OCI-LY7 (cell line): ENCODE measurements at regions not wholly inside any gene's neighbourhood (a gene's known extent, or its start where the extent isn't known, plus 50 kb on each side); places are given as distances from the start of the nearest gene placed in this dataset.

Experiments
- CTCF ChIP-seq: fragments of 200-600 bp; sonication (generic); conservative IDR thresholded peaks from 2 replicates; pipeline ENCODE4 v1.5.1; 2014; ENCODE audit warnings: mild to moderate bottlenecking, antibody characterized with exemption, low read length, moderate library complexity, mixed read lengths
- EZH2phosphoT487 ChIP-seq: fragments of 200-600 bp; sonication (generic); IDR thresholded peaks from 2 replicates; pipeline ENCODE4 v1.6.1; 2018; ENCODE audit warnings: low read depth, borderline replicate concordance, mild to moderate bottlenecking, mixed run types, antibody characterized with exemption, low read length, moderate library complexity, mixed read lengths

GRCh38 chr2:71892423-71892730 is 255.3 kb downstream of the CYP26B1 start:
- TF ChIP-seq CTCF = no peak
- no peak for TF ChIP-seq EZH2phosphoT487
